Skeletal muscle tissue (tissue), 3 donors: ENCODE measurements at regions not wholly inside any gene's neighbourhood (a gene's known extent, or its start where the extent isn't known, plus 50 kb on each side); places are given as distances from the start of the nearest gene placed in this dataset.

Experiments used
- H3K27ac ChIP-seq: one replicate; pipeline ENCODE4 v1.7.0; 2013; ENCODE audit warnings: mild to moderate bottlenecking, low read depth, low read length, inconsistent platforms
- H3K27me3 ChIP-seq, 3 donors: one replicate each; pipeline ENCODE4 v1.7.0; 2013; ENCODE audit warnings: low read length in 3 of 3; ENCODE audit not compliant: control insufficient read depth in 3 of 3, insufficient read depth in 3 of 3
- H3K36me3 ChIP-seq, 3 donors: one replicate each; pipeline ENCODE4 v1.7.0; 2013; ENCODE audit warnings: low read length in 3 of 3; ENCODE audit not compliant: control insufficient read depth in 3 of 3, insufficient read depth in 3 of 3
- H3K4me1 ChIP-seq, 3 donors: one replicate each; pipeline ENCODE4 v1.7.0; 2013; ENCODE audit warnings: low read length in 3 of 3, mild to moderate bottlenecking in 3 of 3; ENCODE audit not compliant: control insufficient read depth in 3 of 3, insufficient read depth in 3 of 3
- H3K4me3 ChIP-seq, 3 donors: one replicate each; pipeline ENCODE4 v1.7.0; 2013; ENCODE audit warnings: low read length in 3 of 3
- H3K9ac ChIP-seq, 3 donors: one replicate each; pipeline ENCODE4 v1.7.0; 2013; ENCODE audit warnings: low read length in 3 of 3, mild to moderate bottlenecking in 3 of 3, moderate library complexity in 2 of 3, low read depth in 1 of 3
- H3K9me3 ChIP-seq, 3 donors: one replicate each; pipeline ENCODE4 v1.7.0; 2013; ENCODE audit warnings: low read length in 3 of 3; ENCODE audit not compliant: control insufficient read depth in 3 of 3
- donor health status: Osteomylitis.

DNA sequence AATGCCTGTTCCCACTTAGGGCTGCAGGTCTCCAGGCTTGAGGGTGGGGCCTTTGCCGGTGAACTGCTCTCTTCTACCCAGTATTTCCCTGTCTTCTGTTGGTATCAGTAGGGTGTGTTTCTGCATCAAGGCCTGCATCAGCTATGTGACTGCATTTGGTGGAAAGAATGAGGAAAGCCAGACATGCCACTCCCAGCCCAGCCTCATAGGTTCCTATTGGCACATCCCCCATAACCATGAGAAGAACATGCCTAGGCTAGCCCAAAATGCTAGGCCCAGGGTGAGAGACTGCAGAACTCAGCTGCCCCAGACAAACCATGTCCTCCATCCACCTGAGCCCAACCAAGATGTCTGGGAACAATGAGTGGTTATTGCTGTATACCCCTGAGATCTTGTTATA lies 380.3 kb upstream of the ADARB2 start:
- Histone ChIP-seq H3K27me3 (no peaks in the 10 kb centered on the region), H3K27ac (no peak overlapping the region), H3K4me3 (no peak overlapping the region), H3K4me1 (no peaks in the 10 kb centered on the region), H3K36me3 (no peaks in the 10 kb centered on the region), H3K9me3 (peaks cover 0 to 4% (median 3%) of the 10 kb centered on the region in 3 donors), H3K9ac (no peak overlapping the region)

DNA sequence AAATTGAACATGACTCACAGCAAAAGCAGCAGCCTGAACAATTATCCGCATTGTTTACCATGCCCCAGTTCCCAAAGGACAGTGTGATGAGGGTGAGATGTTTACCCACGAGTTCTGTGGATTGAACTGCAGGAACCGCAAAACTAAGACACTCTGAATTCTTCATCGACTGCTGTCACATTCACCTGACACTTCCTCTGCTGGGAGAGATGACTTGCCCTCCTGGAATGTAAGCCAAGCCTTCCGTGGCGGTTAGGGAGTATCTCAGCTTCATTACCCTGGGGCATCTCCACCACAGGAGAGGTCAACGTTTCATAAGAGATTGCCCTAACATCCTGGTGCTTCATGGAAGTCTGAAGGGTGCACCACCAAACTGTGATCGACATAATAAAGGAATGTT lies 374.6 kb upstream of the ADARB2 start:
- Histone ChIP-seq H3K36me3 (no peaks in the 10 kb centered on the region), H3K4me3 (no peak overlapping the region), H3K9ac (no peak overlapping the region), H3K27me3 (no peaks in the 10 kb centered on the region), H3K27ac (no peak overlapping the region), H3K9me3 (peaks cover 0 to 4% (median 0%) of the 10 kb centered on the region in 3 donors), H3K4me1 (no peaks in the 10 kb centered on the region)

DNA sequence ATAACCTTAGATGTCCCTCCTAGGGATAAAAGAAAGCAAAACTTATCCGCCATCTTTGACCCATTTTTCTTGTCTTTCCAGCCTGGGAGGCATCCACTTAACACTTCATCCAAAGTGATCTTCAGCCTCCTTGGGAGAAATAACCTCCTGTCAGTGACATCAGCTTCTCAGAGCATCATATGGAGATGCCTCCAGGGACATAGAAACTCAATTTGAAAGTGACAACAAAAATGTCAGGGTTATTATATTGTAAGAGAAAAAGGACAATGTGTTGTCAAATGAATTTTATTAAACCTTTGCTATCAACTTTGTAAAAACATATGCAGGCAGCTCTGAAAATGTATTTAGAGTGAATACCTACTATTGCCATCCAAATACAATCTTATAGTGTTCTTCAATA lies 371.2 kb upstream of the ADARB2 start:
- Histone ChIP-seq H3K9ac (no peak overlapping the region), H3K27me3 (no peaks in the 10 kb centered on the region), H3K9me3 (no peaks in the 10 kb centered on the region), H3K4me1 (no peaks in the 10 kb centered on the region), H3K27ac (no peak overlapping the region), H3K4me3 (no peak overlapping the region), H3K36me3 (no peaks in the 10 kb centered on the region)

DNA sequence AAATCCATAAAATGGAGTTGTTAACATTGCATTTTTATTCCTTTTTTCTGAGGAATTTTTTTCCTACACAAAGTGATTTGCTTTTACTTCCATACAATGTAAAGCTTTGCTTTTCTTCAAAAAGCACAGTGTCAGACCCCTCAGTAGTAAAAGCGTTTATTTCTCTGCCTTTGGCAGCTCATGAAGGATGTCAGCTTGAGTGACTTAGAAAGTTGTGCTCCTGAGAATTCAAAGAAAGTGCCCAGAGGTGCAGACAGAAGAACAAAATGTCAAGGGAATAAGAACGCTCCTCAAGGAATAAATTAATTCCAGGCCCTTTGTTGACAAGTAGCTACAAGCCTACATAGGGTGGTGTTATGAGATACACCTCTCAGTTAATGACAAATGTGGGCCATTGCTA lies 369.3 kb upstream of the ADARB2 start:
- Histone ChIP-seq H3K27ac (no peak overlapping the region), H3K36me3 (no peaks in the 10 kb centered on the region), H3K27me3 (no peaks in the 10 kb centered on the region), H3K4me3 (no peak overlapping the region), H3K9me3 (no peaks in the 10 kb centered on the region), H3K9ac (no peak overlapping the region), H3K4me1 (no peaks in the 10 kb centered on the region)

DNA sequence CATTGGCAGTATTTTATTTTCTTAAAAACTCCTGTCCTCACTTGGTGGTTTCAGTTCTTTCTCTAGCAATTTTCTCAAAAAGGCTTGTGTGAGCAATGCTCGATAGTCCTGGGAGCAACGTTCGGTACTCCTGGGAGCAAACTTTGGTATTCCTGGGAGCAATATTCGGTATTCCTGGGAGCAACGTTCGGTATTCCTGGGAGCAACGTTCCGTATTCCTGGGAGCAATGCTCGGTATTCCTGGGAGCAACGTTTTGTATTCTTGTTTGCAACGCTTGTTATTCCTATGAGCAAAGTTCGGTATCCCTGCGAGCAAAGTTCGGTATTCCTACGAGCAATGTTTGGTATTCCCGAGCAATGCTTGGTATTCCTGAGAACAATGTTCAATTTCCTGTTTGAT lies 362.0 kb upstream of the ADARB2 start:
- Histone ChIP-seq H3K9me3 (no peaks in the 10 kb centered on the region), H3K4me3 (no peak overlapping the region), H3K4me1 (no peaks in the 10 kb centered on the region), H3K27ac (no peak overlapping the region), H3K9ac (no peak overlapping the region), H3K27me3 (no peaks in the 10 kb centered on the region), H3K36me3 (no peaks in the 10 kb centered on the region)

DNA sequence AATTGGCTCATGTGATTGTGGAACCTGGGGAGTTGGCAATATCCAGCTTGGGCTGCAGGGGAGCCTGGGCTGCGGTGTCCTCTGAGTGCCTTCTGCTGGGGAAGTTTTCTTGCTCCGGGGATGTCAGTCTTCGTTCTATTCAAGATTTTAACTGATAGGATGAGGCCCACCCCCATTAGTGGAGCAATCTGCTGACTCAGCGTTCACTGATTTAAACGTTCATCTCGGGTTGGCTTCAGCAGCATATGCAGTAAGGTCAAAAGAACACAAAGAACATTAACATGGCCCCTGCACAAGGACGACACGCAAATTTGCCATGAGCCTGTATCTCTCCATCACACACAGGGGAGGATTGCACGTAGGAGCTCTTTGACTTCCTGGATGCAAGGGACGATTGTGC lies 360.6 kb upstream of the ADARB2 start:
- no peak overlapping the region for H3K9ac ChIP-seq
- no peaks in the 10 kb centered on the region for H3K9me3 ChIP-seq
- H3K27ac ChIP-seq = no peak overlapping the region
- H3K4me1 ChIP-seq = no peaks in the 10 kb centered on the region
- no peaks in the 10 kb centered on the region for H3K36me3 ChIP-seq
- H3K4me3 ChIP-seq = no peak overlapping the region
- H3K27me3 ChIP-seq = no peaks in the 10 kb centered on the region

DNA sequence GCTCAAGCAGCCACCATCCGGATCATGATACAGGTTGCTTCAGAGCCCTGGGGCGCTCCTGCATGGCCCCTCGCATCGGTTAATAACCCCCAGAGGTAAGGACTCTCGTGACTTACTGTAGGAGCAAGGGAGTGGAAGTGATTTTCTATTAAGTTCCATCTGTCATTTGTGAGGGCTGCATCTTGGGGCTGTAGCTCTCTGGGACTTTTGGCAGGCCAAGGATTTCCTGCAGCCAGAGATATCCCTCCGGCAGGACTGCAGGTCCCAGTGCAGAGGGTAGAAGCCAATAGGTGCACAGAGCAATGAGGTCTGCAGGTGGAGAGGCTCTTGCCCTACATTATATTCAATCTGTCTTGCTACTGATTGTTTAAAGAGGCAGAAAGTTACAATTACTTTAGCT lies 356.8 kb upstream of the ADARB2 start:
- H3K4me1 ChIP-seq = no peaks in the 10 kb centered on the region
- no peak overlapping the region for H3K4me3 ChIP-seq
- H3K9ac ChIP-seq = no peak overlapping the region
- no peaks in the 10 kb centered on the region for H3K9me3 ChIP-seq
- H3K27me3 ChIP-seq = no peaks in the 10 kb centered on the region
- no peak overlapping the region for H3K27ac ChIP-seq
- H3K36me3 ChIP-seq = no peaks in the 10 kb centered on the region

DNA sequence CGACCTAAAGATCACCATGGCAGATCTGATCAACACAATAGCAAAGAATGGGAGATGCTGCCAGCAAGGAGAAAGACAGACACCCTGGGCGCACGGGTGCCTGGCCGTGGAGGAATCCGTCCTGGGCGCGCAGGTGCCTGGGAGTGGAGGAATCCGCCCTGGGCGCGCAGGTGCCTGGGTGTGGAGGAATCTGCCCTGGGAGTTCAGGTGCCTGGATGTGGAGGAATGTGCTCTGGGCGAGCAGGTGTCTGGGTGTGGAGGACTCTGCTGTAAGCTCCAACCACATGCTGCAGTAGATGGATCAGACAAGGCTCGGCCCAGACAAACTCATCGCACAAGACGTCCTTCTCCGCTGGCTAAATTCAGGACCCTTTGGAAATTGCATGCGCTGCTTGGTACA lies 346.3 kb upstream of the ADARB2 start:
- H3K9me3 ChIP-seq = no peaks in the 10 kb centered on the region
- no peak overlapping the region for H3K4me3 ChIP-seq
- no peak overlapping the region for H3K27ac ChIP-seq
- H3K4me1 ChIP-seq = no peaks in the 10 kb centered on the region
- no peaks in the 10 kb centered on the region for H3K36me3 ChIP-seq
- H3K9ac ChIP-seq = no peak overlapping the region
- no peaks in the 10 kb centered on the region for H3K27me3 ChIP-seq

DNA sequence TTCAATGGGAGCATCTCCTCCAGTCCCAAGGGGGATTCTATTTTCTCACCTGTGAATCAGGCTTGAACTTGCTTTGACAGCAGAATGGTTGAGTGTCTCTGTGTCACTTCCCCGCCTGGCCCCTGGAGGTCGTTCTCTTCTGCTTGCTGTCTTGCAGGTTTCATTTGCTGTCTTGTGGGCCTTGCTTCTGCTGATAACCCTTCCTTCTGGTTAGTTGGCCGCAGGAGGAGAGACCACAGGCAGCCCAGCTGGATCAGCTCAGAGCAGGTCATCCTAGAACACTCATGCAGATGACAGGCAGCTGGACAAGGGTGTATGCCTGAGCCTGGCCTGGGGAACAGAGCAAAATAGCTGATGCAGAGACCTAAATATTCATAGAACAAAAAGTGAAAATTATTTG lies 344.2 kb upstream of the ADARB2 start:
- Histone ChIP-seq H3K9ac (no peak overlapping the region), H3K27me3 (no peaks in the 10 kb centered on the region), H3K9me3 (peaks cover 0 to 3% (median 0%) of the 10 kb centered on the region in 3 donors), H3K36me3 (no peaks in the 10 kb centered on the region), H3K4me1 (no peaks in the 10 kb centered on the region), H3K4me3 (no peak overlapping the region), H3K27ac (no peak overlapping the region)

DNA sequence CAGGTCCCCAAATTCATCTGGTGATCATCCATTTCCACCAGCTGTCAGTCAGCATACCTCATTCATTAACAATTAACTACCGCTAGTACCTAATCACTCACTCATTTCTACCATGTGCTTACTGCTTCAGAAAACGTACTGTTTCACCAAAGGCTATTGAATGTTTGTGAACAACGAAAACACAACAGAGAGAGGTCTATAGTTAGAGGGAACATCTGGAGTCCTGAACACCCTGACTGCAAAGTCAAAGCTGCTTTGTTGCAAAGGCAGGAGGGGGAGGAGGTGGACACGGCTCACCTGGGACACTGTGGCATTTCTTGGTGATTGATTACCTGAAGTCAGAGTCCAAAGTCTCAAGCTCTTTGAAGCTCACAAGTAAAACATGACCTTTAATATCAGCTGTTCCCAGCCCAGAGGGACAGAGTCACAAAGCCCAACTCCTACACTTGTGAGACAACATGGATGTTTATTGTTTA lies 342.3 kb upstream of the ADARB2 start:
- Histone ChIP-seq H3K9ac (no peak overlapping the region), H3K4me3 (no peak overlapping the region), H3K27ac (no peak overlapping the region), H3K36me3 (no peaks in the 10 kb centered on the region), H3K4me1 (no peaks in the 10 kb centered on the region), H3K27me3 (no peaks in the 10 kb centered on the region), H3K9me3 (peaks cover 0 to 3% (median 0%) of the 10 kb centered on the region in 3 donors)

DNA sequence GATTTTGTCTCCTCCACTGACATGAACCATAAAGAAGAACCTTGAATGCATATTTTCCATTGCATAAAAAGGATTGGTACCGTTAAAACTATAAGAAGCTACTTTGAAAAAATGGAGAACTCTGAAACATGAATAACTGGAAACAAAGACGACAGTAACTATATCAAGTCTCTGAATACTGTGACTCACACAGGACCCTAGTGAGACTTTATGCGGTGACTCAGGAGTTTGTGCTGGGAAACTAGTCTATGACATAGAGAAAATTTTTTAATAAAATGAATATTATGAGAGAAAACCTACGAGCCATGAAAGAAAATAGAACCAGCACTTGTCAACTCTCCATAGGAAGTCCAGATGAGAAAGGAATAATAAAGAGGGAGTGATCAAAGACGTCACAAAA lies 339.9 kb upstream of the ADARB2 start:
- Histone ChIP-seq H3K36me3 (no peaks in the 10 kb centered on the region), H3K9me3 (peaks cover 0 to 3% (median 0%) of the 10 kb centered on the region in 3 donors), H3K27ac (no peak overlapping the region), H3K4me1 (no peaks in the 10 kb centered on the region), H3K4me3 (no peak overlapping the region), H3K9ac (no peak overlapping the region), H3K27me3 (no peaks in the 10 kb centered on the region)
